ENCODE measurements at regions not wholly inside any gene's neighbourhood (a gene's known extent, or its start where the extent isn't known, plus 50 kb on each side); places are given as distances from the start of the nearest gene placed in this dataset.
"Not testable (repeated sequence)": the region's sequence is repeated elsewhere in the genome, so short reads cannot be mapped to it uniquely, and the experiment has no call there.

- Mint-ChIP-seq H3K27me3 (ENCODE audit: low read depth) (no peaks in the 10 kb centered on the region), H3K9me3 (no peaks in the 10 kb centered on the region), H3K27ac (no peak overlapping the region), H3K4me3 (no peak overlapping the region), H3K36me3 (ENCODE audit: insufficient read depth in 2 of 2) (no peaks in the 10 kb centered on the region), H3K4me1 (ENCODE audit: low read depth) (no peaks in the 10 kb centered on the region)
- no peak for ATAC-seq (replicated peaks in 1 of 2)
- no peak for DNase-seq
These were observed 510.2 kb downstream of the ZNF516 start for GRCh38 chr18:75984853-75985252.

GRCh38 chr18:75981102-75981501, 513.9 kb downstream of the ZNF516 start:
- DNase-seq (no peak), ATAC-seq (replicated peaks in 1 of 2) (no peak)
- Mint-ChIP-seq H3K4me3 (no peak overlapping the region), H3K27ac (no peak overlapping the region), H3K4me1 (ENCODE audit: low read depth) (no peaks in the 10 kb centered on the region), H3K27me3 (ENCODE audit: low read depth) (peaks cover 7% of the 10 kb centered on the region), H3K9me3 (no peaks in the 10 kb centered on the region), H3K36me3 (ENCODE audit: insufficient read depth in 2 of 2) (no peaks in the 10 kb centered on the region)

GRCh38 chr18:75977081-75977480, 518.0 kb downstream of the ZNF516 start:
- no peak for ATAC-seq (replicated peaks in 1 of 2)
- Mint-ChIP-seq H3K4me1 (ENCODE audit: low read depth) (no peaks in the 10 kb centered on the region), H3K9me3 (no peaks in the 10 kb centered on the region), H3K27ac (no peak overlapping the region), H3K36me3 (ENCODE audit: insufficient read depth in 2 of 2) (no peaks in the 10 kb centered on the region), H3K27me3 (ENCODE audit: low read depth) (peaks cover 7% of the 10 kb centered on the region), H3K4me3 (no peak overlapping the region)
- DNase-seq, result no peak

- H3K36me3 Mint-ChIP-seq (ENCODE audit: insufficient read depth in 2 of 2), result no peaks in the 10 kb centered on the region
- no peaks in the 10 kb centered on the region for H3K9me3 Mint-ChIP-seq
- H3K27me3 Mint-ChIP-seq (ENCODE audit: low read depth), result peaks cover 6% of the 10 kb centered on the region
- no peak overlapping the region for H3K27ac Mint-ChIP-seq
- DNase-seq (no peak), ATAC-seq (replicated peaks in 1 of 2) (no peak)
- no peak overlapping the region for H3K4me3 Mint-ChIP-seq
- H3K4me1 Mint-ChIP-seq (ENCODE audit: low read depth), result no peaks in the 10 kb centered on the region
These were observed 524.8 kb downstream of the ZNF516 start for GRCh38 chr18:75970212-75970611.

- no peak overlapping the region for H3K4me3 Mint-ChIP-seq
- no peaks in the 10 kb centered on the region for H3K9me3 Mint-ChIP-seq
- no peak overlapping the region for H3K27ac Mint-ChIP-seq
- no peak for ATAC-seq (replicated peaks in 1 of 2)
- no peaks in the 10 kb centered on the region for H3K4me1 Mint-ChIP-seq (ENCODE audit: low read depth)
- H3K36me3 Mint-ChIP-seq (ENCODE audit: insufficient read depth in 2 of 2), result no peaks in the 10 kb centered on the region
- no peak for DNase-seq
- H3K27me3 Mint-ChIP-seq (ENCODE audit: low read depth), result peaks cover 6% of the 10 kb centered on the region
These were observed 528.6 kb downstream of the ZNF516 start for GRCh38 chr18:75966431-75966830.

- no peaks in the 10 kb centered on the region for H3K4me1 Mint-ChIP-seq (ENCODE audit: low read depth)
- H3K9me3 Mint-ChIP-seq, result peaks cover 0 to 5% of the 10 kb centered on the region in 2 donors
- no peaks in the 10 kb centered on the region for H3K36me3 Mint-ChIP-seq (ENCODE audit: insufficient read depth in 2 of 2)
- H3K27me3 Mint-ChIP-seq (ENCODE audit: low read depth), result peaks cover 11% of the 10 kb centered on the region
- ATAC-seq (replicated peaks in 1 of 2) (no peak), DNase-seq (no peak)
- H3K27ac Mint-ChIP-seq, result no peak overlapping the region
- H3K4me3 Mint-ChIP-seq, result no peak overlapping the region
These were observed 532.9 kb downstream of the ZNF516 start for GRCh38 chr18:75962036-75962572.

- not testable (repeated sequence) for ATAC-seq (replicated peaks in 1 of 2); DNase-seq; H3K4me3 Mint-ChIP-seq; H3K27ac Mint-ChIP-seq; H3K36me3 Mint-ChIP-seq (ENCODE audit: insufficient read depth in 2 of 2); H3K4me1 Mint-ChIP-seq (ENCODE audit: low read depth); H3K9me3 Mint-ChIP-seq
- H3K27me3 Mint-ChIP-seq (ENCODE audit: low read depth), result peaks cover 11% of the 10 kb centered on the region
These were observed 532.9 kb upstream of the SMIM21 start for GRCh38 chr18:75960356-75960755.

- no peaks in the 10 kb centered on the region for H3K36me3 Mint-ChIP-seq (ENCODE audit: insufficient read depth in 2 of 2)
- no peak for ATAC-seq (replicated peaks in 1 of 2)
- no peak overlapping the region for H3K4me3 Mint-ChIP-seq
These were observed 531.6 kb upstream of the SMIM21 start for GRCh38 chr18:75959150-75959549.

GRCh38 chr18:75958683-75959082, 531.2 kb upstream of the SMIM21 start:
- H3K4me3 Mint-ChIP-seq, result no peak overlapping the region
- H3K4me1 Mint-ChIP-seq (ENCODE audit: low read depth), result no peaks in the 10 kb centered on the region
- H3K9me3 Mint-ChIP-seq, result peaks cover 0 to 5% of the 10 kb centered on the region in 2 donors
- DNase-seq (no peak), ATAC-seq (replicated peaks in 1 of 2) (no peak)
- H3K27ac Mint-ChIP-seq, result no peak overlapping the region
- H3K36me3 Mint-ChIP-seq (ENCODE audit: insufficient read depth in 2 of 2), result no peaks in the 10 kb centered on the region
- peaks cover 20% of the 10 kb centered on the region for H3K27me3 Mint-ChIP-seq (ENCODE audit: low read depth)

More at GRCh38 chr18:75959150-75959549, 531.6 kb upstream of the SMIM21 start:
- H3K4me1 Mint-ChIP-seq (ENCODE audit: low read depth), result no peaks in the 10 kb centered on the region
- no peak overlapping the region for H3K27ac Mint-ChIP-seq
- H3K27me3 Mint-ChIP-seq (ENCODE audit: low read depth), result peaks cover 17% of the 10 kb centered on the region
- peaks cover 0 to 5% of the 10 kb centered on the region in 2 donors for H3K9me3 Mint-ChIP-seq
- no peak for DNase-seq

GRCh38 chr18:75945265-75945933, 517.9 kb upstream of the SMIM21 start:
- Mint-ChIP-seq H3K9me3 (peaks cover 9 to 14% of the 10 kb centered on the region in 2 donors), H3K4me3 (no peak overlapping the region), H3K36me3 (ENCODE audit: insufficient read depth in 2 of 2) (peaks cover 0 to 1% of the 10 kb centered on the region in 2 donors), H3K27me3 (ENCODE audit: low read depth) (no peaks in the 10 kb centered on the region), H3K27ac (no peak overlapping the region), H3K4me1 (ENCODE audit: low read depth) (no peaks in the 10 kb centered on the region)
- DNase-seq, result no peak
- no peak for ATAC-seq (replicated peaks in 1 of 2)

- H3K4me1 Mint-ChIP-seq (ENCODE audit: low read depth), result no peaks in the 10 kb centered on the region
- no peaks in the 10 kb centered on the region for H3K36me3 Mint-ChIP-seq (ENCODE audit: insufficient read depth in 2 of 2)
- H3K9me3 Mint-ChIP-seq, result peaks cover 2 to 7% of the 10 kb centered on the region in 2 donors
- H3K4me3 Mint-ChIP-seq, result no peak overlapping the region
- DNase-seq (no peak), ATAC-seq (replicated peaks in 1 of 2) (no peak)
- H3K27me3 Mint-ChIP-seq (ENCODE audit: low read depth), result no peaks in the 10 kb centered on the region
- H3K27ac Mint-ChIP-seq, result no peak overlapping the region
These were observed 509.8 kb upstream of the SMIM21 start for GRCh38 chr18:75937306-75937705.

GRCh38 chr18:75936862-75937261, 509.4 kb upstream of the SMIM21 start:
- no peak overlapping the region for H3K27ac Mint-ChIP-seq
- H3K9me3 Mint-ChIP-seq, result peaks cover 2 to 4% of the 10 kb centered on the region in 2 donors
- ATAC-seq (replicated peaks in 1 of 2), result no peak
- no peaks in the 10 kb centered on the region for H3K36me3 Mint-ChIP-seq (ENCODE audit: insufficient read depth in 2 of 2)
- H3K4me3 Mint-ChIP-seq, result no peak overlapping the region
- no peaks in the 10 kb centered on the region for H3K27me3 Mint-ChIP-seq (ENCODE audit: low read depth)
- H3K4me1 Mint-ChIP-seq (ENCODE audit: low read depth), result no peaks in the 10 kb centered on the region
- no peak for DNase-seq

GRCh38 chr18:75931079-75931478, 503.6 kb upstream of the SMIM21 start:
- H3K4me1 Mint-ChIP-seq (ENCODE audit: low read depth), result no peaks in the 10 kb centered on the region
- H3K36me3 Mint-ChIP-seq (ENCODE audit: insufficient read depth in 2 of 2), result no peaks in the 10 kb centered on the region
- H3K27me3 Mint-ChIP-seq (ENCODE audit: low read depth), result no peaks in the 10 kb centered on the region
- DNase-seq (no peak), ATAC-seq (replicated peaks in 1 of 2) (no peak)
- no peak overlapping the region for H3K4me3 Mint-ChIP-seq
- no peak overlapping the region for H3K27ac Mint-ChIP-seq
- H3K9me3 Mint-ChIP-seq, result no peaks in the 10 kb centered on the region

GRCh38 chr18:75928706-75929105, 501.2 kb upstream of the SMIM21 start:
- Mint-ChIP-seq H3K27ac (no peak overlapping the region), H3K4me1 (ENCODE audit: low read depth) (no peaks in the 10 kb centered on the region), H3K4me3 (no peak overlapping the region), H3K36me3 (ENCODE audit: insufficient read depth in 2 of 2) (no peaks in the 10 kb centered on the region), H3K9me3 (no peaks in the 10 kb centered on the region), H3K27me3 (ENCODE audit: low read depth) (no peaks in the 10 kb centered on the region)
- DNase-seq (no peak), ATAC-seq (replicated peaks in 1 of 2) (no peak)
